Glutamatergic neuron (in vitro differentiated cells): ENCODE measurements at regions not wholly inside any gene's neighbourhood (a gene's known extent, or its start where the extent isn't known, plus 50 kb on each side); places are given as distances from the start of the nearest gene placed in this dataset.
A peak's percentile ranks its signal among the peaks of the same experiment; 100 is the strongest.

Source experiments
- DNase-seq: peaks from one replicate; pipeline ENCODE4 v3.0.0; 2022
- H3K27ac Mint-ChIP-seq: one replicate; pipeline ENCODE4 v1.8.0; 2020; ENCODE audit warnings: mild to moderate bottlenecking, mixed read lengths, inconsistent platforms; ENCODE audit not compliant: unreplicated experiment
- H3K27me3 Mint-ChIP-seq: one replicate; pipeline ENCODE4 v1.8.0; 2020; ENCODE audit warnings: mild to moderate bottlenecking, moderate library complexity, mixed read lengths, inconsistent platforms; ENCODE audit not compliant: unreplicated experiment
- H3K36me3 Mint-ChIP-seq: one replicate; pipeline ENCODE4 v1.8.0; 2020; ENCODE audit warnings: mild to moderate bottlenecking, mixed read lengths, inconsistent platforms; ENCODE audit not compliant: unreplicated experiment
- H3K4me1 Mint-ChIP-seq: one replicate; pipeline ENCODE4 v1.8.0; 2020; ENCODE audit warnings: mild to moderate bottlenecking, low read depth, mixed read lengths, inconsistent platforms; ENCODE audit not compliant: unreplicated experiment
- H3K4me3 Mint-ChIP-seq: one replicate; pipeline ENCODE4 v1.8.0; 2020; ENCODE audit warnings: mild to moderate bottlenecking, mixed read lengths, inconsistent platforms; ENCODE audit not compliant: unreplicated experiment
- H3K9me3 Mint-ChIP-seq: one replicate; pipeline ENCODE4 v1.8.0; 2020; ENCODE audit warnings: mild to moderate bottlenecking, moderate library complexity, mixed read lengths, inconsistent platforms; ENCODE audit not compliant: unreplicated experiment
- CTCF ChIP-seq: fragments of 200-600 bp; sonication (generic); IDR thresholded peaks from one replicate; pipeline ENCODE4 v1.5.0; 2021; ENCODE audit not compliant: partially characterized antibody, unreplicated experiment

GRCh38 chr12:124411281-124411878, 116.5 kb downstream of the RFLNA start:
- peak overlapping the region; percentile 84 for H3K4me3 Mint-ChIP-seq

GRCh38 chr12:124410354-124411175, 115.7 kb downstream of the RFLNA start:
- H3K36me3 Mint-ChIP-seq: no peaks in the 10 kb centered on the region
- peaks cover 27% of the 10 kb centered on the region for H3K27me3 Mint-ChIP-seq
- H3K4me1 Mint-ChIP-seq: peaks cover 34% of the 10 kb centered on the region
- DNase-seq: no peak
- TF ChIP-seq CTCF: no peak
- H3K27ac Mint-ChIP-seq: peak overlapping the region; percentile 91
- H3K9me3 Mint-ChIP-seq: peaks cover 21% of the 10 kb centered on the region
- peak overlapping the region; percentile 84 for H3K4me3 Mint-ChIP-seq

More at GRCh38 chr12:124411281-124411878, 116.5 kb downstream of the RFLNA start:
- TF ChIP-seq CTCF: no peak
- no peak for DNase-seq
- Mint-ChIP-seq H3K27me3 (peaks cover 31% of the 10 kb centered on the region), H3K27ac (peak overlapping the region; percentile 91), H3K9me3 (peaks cover 26% of the 10 kb centered on the region), H3K36me3 (no peaks in the 10 kb centered on the region), H3K4me1 (peaks cover 38% of the 10 kb centered on the region)

GRCh38 chr12:124408822-124409517, 114.1 kb downstream of the RFLNA start:
- Mint-ChIP-seq H3K9me3 (peaks cover 18% of the 10 kb centered on the region), H3K27me3 (peaks cover 24% of the 10 kb centered on the region), H3K4me3 (no peak overlapping the region), H3K4me1 (peaks cover 36% of the 10 kb centered on the region), H3K27ac (no peak overlapping the region), H3K36me3 (no peaks in the 10 kb centered on the region)
- no peak for DNase-seq
- TF ChIP-seq CTCF: no peak

- H3K36me3 Mint-ChIP-seq: no peaks in the 10 kb centered on the region
- H3K9me3 Mint-ChIP-seq: peaks cover 18% of the 10 kb centered on the region
- peaks cover 23% of the 10 kb centered on the region for H3K27me3 Mint-ChIP-seq
- H3K4me3 Mint-ChIP-seq: no peak overlapping the region
- TF ChIP-seq CTCF: no peak
- no peak for DNase-seq
- H3K4me1 Mint-ChIP-seq: peaks cover 33% of the 10 kb centered on the region
- H3K27ac Mint-ChIP-seq: peak overlapping the region; percentile 71
Measured at GRCh38 chr12:124407074-124407473, 112.2 kb downstream of the RFLNA start.
